ENCODE measurements at regions not wholly inside any gene's neighbourhood (a gene's known extent, or its start where the extent isn't known, plus 50 kb on each side); places are given as distances from the start of the nearest gene placed in this dataset.
A peak's percentile ranks its signal among the peaks of the same experiment; 100 is the strongest.

- no peak overlapping the region for H3K4me2 ChIP-seq (ENCODE audit: control insufficient read depth, extremely low read depth, insufficient read depth, low read depth, low read length)
- no peak for DNase-seq (ENCODE audit: low read depth, low spot score)
- no peak for TF ChIP-seq EZH2 (IDR thresholded peaks at IDR 0.05; ENCODE audit: low read length)
- TF ChIP-seq, protein P1, sequence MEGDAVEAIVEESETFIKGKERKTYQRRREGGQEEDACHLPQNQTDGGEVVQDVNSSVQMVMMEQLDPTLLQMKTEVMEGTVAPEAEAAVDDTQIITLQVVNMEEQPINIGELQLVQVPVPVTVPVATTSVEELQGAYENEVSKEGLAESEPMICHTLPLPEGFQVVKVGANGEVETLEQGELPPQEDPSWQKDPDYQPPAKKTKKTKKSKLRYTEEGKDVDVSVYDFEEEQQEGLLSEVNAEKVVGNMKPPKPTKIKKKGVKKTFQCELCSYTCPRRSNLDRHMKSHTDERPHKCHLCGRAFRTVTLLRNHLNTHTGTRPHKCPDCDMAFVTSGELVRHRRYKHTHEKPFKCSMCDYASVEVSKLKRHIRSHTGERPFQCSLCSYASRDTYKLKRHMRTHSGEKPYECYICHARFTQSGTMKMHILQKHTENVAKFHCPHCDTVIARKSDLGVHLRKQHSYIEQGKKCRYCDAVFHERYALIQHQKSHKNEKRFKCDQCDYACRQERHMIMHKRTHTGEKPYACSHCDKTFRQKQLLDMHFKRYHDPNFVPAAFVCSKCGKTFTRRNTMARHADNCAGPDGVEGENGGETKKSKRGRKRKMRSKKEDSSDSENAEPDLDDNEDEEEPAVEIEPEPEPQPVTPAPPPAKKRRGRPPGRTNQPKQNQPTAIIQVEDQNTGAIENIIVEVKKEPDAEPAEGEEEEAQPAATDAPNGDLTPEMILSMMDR (optimal IDR thresholded peaks at IDR 0.05 in 1 of 3, IDR thresholded peaks at IDR 0.05 in 1 of 3, conservative IDR thresholded peaks at IDR 0.05 in 1 of 3; ENCODE audit: extremely low read depth in 1 of 3, insufficient read depth in 2 of 3, low read length in 3 of 3): no peak
- no peak overlapping the region for H3K27ac ChIP-seq (ENCODE audit: control insufficient read depth, insufficient read depth, low read length)
- H3K9me1 ChIP-seq (ENCODE audit: control insufficient read depth, extremely low read depth, insufficient read depth, low read length): no peaks in the 10 kb centered on the region
- no peak for FAIRE-seq
- H3K4me1 ChIP-seq (ENCODE audit: control insufficient read depth, extremely low read depth, insufficient read depth, low read length): no peaks in the 10 kb centered on the region
- dilution Hi-C loops (cut with MboI; ENCODE audit: extremely low pct_ligation_motif_present, low sequenced_read_pairs): no loop called here
- no peaks in the 10 kb centered on the region for H3K36me3 ChIP-seq (ENCODE audit: control insufficient read depth in 2 of 2, extremely low read depth in 1 of 2, insufficient read depth in 2 of 2, low read length in 2 of 2)
- no peak overlapping the region for H2AFZ ChIP-seq (ENCODE audit: control insufficient read depth, low read length)
- H3K9ac ChIP-seq (ENCODE audit: control insufficient read depth, extremely low read depth, insufficient read depth, low read length): no peak overlapping the region
- no peak overlapping the region for H3K4me3 ChIP-seq (ENCODE audit: control insufficient read depth in 2 of 3, extremely low read depth in 1 of 3, insufficient read depth in 2 of 3, low read depth in 1 of 3, low read length in 3 of 3)
- no peaks in the 10 kb centered on the region for H4K20me1 ChIP-seq (ENCODE audit: control insufficient read depth, extremely low read depth, insufficient read depth, low read length)
- H3K27me3 ChIP-seq (ENCODE audit: control insufficient read depth, extremely low read depth, insufficient read depth, low read length): no peaks in the 10 kb centered on the region
- H3K79me2 ChIP-seq (ENCODE audit: control insufficient read depth, insufficient read depth, low read length): no peaks in the 10 kb centered on the region
- H3K9me3 ChIP-seq (ENCODE audit: control insufficient read depth, low read depth, low read length): no peaks in the 10 kb centered on the region
Measured at GRCh38 chrX:85591536-85591935, 212.1 kb upstream of the POF1B start.

DNA sequence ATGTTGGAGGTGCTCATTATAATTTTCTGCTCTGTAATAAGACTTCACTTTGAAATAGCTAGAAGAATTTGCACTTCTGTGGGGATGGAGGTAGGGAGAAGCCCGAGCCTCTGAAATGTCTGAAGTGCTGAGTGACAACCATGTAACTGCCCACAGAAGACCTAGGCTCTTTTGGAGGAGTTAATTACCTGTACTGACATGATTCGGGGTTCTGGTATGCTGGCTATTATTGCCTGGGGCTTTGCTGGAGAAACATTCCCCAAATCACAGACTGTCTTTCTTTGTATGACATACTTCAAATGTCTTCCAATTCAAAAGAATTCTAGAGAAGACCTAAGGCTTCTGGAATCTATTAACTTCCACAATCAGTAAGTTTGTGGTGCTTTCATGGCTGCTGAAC is 211.2 kb upstream of the POF1B start:
- Histone ChIP-seq H3K4me3 (ENCODE audit: control insufficient read depth in 2 of 3, extremely low read depth in 1 of 3, insufficient read depth in 2 of 3, low read depth in 1 of 3, low read length in 3 of 3) (no peak overlapping the region), H3K4me1 (ENCODE audit: control insufficient read depth, extremely low read depth, insufficient read depth, low read length) (no peaks in the 10 kb centered on the region), H2AFZ (ENCODE audit: control insufficient read depth, low read length) (no peak overlapping the region), H3K27me3 (ENCODE audit: control insufficient read depth, extremely low read depth, insufficient read depth, low read length) (no peaks in the 10 kb centered on the region), H3K4me2 (ENCODE audit: control insufficient read depth, extremely low read depth, insufficient read depth, low read depth, low read length) (peak overlapping the region; percentile 17), H3K27ac (ENCODE audit: control insufficient read depth, insufficient read depth, low read length) (no peak overlapping the region), H4K20me1 (ENCODE audit: control insufficient read depth, extremely low read depth, insufficient read depth, low read length) (no peaks in the 10 kb centered on the region), H3K9ac (ENCODE audit: control insufficient read depth, extremely low read depth, insufficient read depth, low read length) (no peak overlapping the region), H3K9me3 (ENCODE audit: control insufficient read depth, low read depth, low read length) (no peaks in the 10 kb centered on the region), H3K9me1 (ENCODE audit: control insufficient read depth, extremely low read depth, insufficient read depth, low read length) (no peaks in the 10 kb centered on the region), H3K79me2 (ENCODE audit: control insufficient read depth, insufficient read depth, low read length) (no peaks in the 10 kb centered on the region), H3K36me3 (ENCODE audit: control insufficient read depth in 2 of 2, extremely low read depth in 1 of 2, insufficient read depth in 2 of 2, low read length in 2 of 2) (no peaks in the 10 kb centered on the region)
- TF ChIP-seq EZH2 (IDR thresholded peaks at IDR 0.05; ENCODE audit: low read length): no peak
- TF ChIP-seq, protein P1 (optimal IDR thresholded peaks at IDR 0.05 in 1 of 3, IDR thresholded peaks at IDR 0.05 in 1 of 3, conservative IDR thresholded peaks at IDR 0.05 in 1 of 3; ENCODE audit: extremely low read depth in 1 of 3, insufficient read depth in 2 of 3, low read length in 3 of 3): no peak
- DNase-seq (ENCODE audit: low read depth, low spot score) (peak; percentile 15), FAIRE-seq (peak; percentile 66)
- dilution Hi-C loops (cut with MboI; ENCODE audit: extremely low pct_ligation_motif_present, low sequenced_read_pairs): no loop called here
